ENCODE measurements at regions not wholly inside any gene's neighbourhood (a gene's known extent, or its start where the extent isn't known, plus 50 kb on each side); places are given as distances from the start of the nearest gene placed in this dataset.

- DNase-seq, result no peak
These were observed 154.9 kb upstream of the ANKRD28 start for GRCh38 chr3:15952543-15953175.

GRCh38 chr3:15953841-15954240, 156.1 kb upstream of the ANKRD28 start:
- no peak for DNase-seq

- DNase-seq, result no peak
These were observed 158.2 kb upstream of the ANKRD28 start for GRCh38 chr3:15955968-15956367.

DNA sequence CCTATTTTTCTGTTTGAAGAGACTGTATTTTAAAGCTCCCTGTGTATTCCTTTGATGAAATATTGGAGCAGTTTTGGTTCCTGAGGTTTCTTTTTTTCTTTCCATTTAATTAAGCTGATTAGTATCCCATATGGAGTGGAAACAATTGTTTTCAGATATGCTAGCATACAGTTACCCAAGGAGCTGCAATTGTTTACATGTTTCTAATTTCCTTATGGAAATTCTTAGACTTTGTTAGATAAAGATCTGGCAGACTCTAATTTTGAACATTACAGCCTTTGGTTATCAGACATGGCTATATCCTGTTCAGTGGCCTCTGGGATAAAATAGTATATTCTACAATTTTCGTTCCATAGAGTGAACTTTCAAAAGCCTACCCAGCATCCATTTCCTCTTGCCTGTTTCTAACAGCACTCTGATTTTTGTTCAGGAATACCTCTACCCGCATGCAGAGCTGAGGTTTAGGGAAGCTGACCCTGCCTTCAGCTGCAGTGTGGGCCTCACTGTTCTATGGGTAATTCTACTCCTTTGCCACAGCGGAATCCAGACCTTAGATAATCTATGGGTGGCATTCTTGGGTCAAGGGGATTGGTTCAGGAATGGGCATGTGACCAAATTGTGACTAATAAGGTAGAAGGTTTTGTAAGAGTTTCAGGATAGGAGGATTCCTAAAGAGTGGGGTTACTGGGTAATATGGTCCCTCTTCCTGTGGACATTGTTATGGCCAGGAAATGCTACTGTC, 161.1 kb upstream of the ANKRD28 start:
- DNase-seq, result no peak

DNA sequence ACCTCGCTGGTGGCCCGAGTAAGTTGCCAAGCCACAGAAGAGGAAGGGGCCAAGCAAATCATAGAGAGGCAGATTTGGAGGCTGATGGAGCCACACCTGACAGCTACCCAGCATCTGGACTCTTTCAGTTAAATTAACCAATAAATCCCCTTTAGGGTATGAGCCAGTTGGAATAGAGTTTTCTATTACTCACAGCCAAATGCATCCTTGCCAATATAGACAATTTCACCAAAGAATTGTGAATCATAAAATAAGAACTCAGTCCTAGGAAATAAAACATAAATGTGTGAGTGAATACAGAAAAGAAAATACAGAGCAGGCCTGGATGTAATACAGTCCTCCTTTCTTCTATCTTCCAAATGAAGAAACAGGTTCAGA, 161.6 kb upstream of the ANKRD28 start:
- DNase-seq, result no peak

- DNase-seq, result no peak
These were observed 167.0 kb upstream of the ANKRD28 start for GRCh38 chr3:15964605-15965442.

DNA sequence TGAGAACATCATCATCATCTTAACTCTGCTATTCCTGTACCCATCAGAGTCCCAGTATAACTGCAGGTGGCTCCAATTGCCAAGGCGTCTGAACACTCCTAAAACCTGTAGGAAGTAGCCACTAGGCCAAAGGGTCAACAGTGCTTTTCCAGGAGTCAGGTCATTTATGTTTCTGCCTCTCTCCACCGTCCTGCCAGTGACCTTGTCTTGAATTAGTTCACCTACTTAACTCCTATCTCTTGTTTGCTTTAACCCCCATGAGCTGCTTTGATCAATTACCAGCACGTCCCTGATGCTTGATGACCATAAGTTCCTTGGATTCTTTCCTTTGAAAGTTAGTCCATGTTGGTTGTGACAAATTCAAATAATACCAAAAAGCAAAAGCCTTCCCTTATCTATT, 169.8 kb upstream of the ANKRD28 start:
- DNase-seq, result no peak

DNA sequence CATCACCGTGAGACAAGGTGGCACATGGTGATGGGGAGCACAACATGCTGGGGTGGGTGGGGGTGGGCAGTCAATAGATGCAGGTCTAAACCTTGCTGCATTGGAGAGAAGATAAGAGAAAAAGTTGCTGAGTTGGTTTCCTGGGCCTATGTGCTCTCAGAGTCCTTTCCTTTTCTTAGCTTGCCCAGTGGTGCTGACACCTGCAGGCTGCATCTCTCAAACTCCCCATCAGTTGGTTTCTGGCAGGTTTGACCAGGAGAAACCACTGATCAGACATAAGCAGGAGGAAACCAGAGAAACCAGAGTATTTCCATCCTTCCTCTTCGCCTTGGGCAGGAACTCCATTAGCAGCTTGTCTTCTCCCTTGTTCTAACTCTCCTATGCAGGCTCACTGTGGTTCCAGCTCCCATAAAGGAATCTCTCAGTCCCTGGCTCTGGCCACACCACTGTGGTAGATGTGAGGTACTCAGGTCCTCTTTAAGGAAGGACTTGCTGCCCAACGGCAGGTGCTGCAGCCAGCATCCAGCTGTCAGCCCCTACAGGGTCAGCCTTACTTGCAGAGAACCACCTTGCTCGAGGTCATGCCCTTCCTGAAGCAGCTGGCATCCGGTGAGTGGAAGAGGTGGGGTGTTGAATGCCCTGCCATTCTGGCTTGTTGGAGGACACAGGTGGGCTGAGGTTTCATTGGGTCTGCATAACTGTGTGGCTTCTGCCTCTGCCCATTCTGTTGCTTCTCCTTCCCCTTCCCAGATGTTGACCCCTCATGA, 172.3 kb upstream of the ANKRD28 start:
- DNase-seq, result no peak

DNA sequence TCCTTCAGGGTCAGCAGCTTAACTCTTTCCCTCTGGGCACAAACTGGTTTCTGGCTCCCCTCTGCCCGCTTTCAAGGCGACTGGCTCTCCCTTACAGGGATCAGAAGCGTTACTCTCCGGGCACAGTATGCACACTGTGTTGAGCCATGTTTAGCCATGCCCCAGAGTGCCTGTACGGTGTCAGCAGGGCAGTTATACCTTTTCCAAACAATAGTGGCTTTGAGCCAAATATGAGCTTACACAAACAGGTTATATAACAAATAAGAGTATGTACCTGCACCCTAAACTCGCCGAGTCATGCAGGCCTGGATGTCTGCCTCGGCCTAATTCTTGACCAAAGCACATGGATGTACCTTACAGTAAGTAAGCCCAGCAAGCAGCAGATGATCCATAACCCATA, 175.6 kb upstream of the ANKRD28 start:
- DNase-seq, result no peak

GRCh38 chr3:15973940-15974339, 176.2 kb upstream of the ANKRD28 start:
- no peak for DNase-seq

DNA sequence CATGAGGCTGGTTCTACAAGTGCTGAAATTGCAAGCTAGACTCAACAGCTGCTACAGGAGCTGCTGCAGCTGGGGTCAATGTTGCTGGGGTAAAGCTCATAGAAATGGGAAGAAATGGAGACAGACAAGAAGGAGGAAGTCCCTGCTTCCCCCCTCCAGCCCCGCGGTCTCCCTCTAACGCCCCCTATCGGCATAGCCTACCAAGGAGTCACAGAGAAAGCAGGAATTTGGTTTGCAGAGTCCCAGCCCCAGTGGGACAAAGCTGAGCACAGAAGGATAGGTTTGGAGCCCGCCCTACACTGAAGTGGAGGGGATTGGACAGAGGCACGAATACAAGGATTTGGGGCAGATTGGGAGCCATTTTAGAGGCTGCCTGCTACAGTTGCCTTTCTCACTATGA, 176.9 kb upstream of the ANKRD28 start:
- no peak for DNase-seq

DNA sequence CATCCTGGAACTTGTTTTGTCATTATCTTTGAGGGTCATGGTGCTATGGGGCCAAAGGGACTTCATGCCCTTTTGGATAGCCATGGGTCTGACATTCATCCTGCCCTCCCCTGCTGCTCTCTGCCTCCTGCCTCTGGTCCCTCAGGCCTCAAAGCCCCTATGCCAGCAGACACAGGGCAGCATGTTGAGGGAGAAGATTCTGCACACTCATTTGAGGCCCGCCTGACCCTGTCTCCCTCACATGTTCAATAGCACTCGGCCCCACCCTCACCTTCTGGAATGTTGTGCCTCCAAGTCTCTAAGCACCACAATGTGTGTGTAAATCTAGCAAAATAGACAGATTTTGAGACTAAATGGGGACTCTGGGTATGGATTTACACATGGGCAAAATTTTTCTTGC, 178.7 kb upstream of the ANKRD28 start:
- no peak for DNase-seq

DNA sequence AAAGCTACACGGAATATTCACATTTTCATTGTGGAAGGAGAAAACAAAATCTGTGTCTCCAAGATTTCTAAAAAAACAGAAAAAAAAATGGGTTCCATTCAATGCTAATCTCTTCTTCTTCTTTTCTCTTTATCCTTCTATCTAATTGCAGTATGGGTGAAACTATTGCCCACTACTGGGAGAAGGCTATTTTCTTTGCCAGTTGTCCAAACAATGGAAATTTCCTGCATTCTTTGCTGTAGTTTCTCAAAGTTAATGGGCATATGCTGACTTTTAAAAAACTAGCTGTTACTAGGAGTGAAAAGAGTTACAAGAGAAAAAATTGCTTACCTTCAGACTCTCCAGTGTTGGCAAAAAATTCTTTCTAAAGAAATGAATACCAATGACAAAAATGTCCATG, 179.3 kb upstream of the ANKRD28 start:
- no peak for DNase-seq

- no peak for DNase-seq
These were observed 179.9 kb upstream of the ANKRD28 start for GRCh38 chr3:15977598-15978232.

DNA sequence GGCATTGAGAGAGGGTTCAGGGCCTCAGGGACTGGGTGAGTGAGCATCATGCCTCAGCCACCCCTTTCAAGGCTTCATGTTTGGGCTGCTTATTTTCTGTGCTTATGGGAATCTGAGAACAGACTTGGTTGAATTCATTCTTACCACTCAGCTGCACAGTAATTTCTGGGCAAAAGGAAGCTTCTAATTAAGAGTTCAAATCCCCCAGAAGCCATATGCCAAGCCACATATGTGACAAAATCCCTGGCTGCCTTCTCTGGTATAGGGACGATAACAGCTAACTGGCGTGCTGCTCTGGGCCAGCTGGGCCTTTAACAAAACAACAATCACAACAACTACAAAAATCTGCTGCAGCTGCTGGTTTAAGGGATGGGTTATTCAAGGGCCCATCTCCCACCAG, 181.0 kb upstream of the ANKRD28 start:
- no peak for DNase-seq

- DNase-seq, result no peak
These were observed 181.7 kb upstream of the ANKRD28 start for GRCh38 chr3:15979495-15979894.

GRCh38 chr3:15979900-15980299, 182.1 kb upstream of the ANKRD28 start:
- no peak for DNase-seq

DNA sequence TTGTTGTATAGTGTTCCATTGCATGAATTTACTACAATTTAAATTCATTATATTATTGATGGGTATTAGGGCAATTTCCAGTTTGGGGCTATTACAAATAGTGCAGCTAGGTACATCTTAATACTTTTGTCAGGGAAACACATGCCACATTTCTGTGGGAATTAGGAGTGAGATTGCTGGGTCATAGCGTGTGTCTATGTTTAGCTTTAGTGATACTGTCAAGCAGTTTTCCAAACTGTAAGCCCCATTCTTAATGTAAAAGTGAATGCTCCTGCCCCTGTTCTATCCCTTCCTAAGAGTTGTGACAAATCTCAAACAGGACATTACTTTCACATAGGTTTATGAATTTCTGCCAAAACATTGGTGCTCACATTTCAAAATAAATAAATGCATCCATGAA, 184.5 kb upstream of the ANKRD28 start:
- no peak for DNase-seq

DNA sequence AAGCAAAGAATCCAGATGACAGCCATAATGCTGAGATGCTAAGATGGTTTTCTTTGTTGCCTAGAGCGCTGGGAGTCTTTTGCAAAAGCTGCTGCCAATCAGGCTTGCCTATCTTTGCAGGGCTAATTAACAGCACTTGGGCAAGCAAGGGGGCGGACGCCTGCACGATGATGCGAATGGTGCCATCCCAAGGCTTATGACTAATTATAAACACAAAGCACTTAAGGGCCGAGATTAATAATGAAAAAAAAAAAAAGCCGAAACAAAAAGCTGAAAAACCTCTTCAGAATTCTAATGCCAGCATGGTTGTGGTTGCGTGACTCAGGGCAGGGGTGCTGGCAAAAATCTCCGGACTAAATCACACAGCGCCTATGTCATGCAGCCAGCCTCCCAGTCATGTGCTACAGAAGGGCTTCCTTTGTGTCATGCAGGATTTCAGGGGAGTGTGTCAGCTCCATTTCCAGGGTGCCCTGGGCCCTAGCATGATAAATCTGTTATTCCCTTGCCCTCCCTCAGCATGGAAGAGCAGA, 185.0 kb upstream of the ANKRD28 start:
- no peak for DNase-seq

GRCh38 chr3:15983232-15983631, 185.5 kb upstream of the ANKRD28 start:
- no peak for DNase-seq

- DNase-seq, result no peak
These were observed 185.9 kb upstream of the ANKRD28 start for GRCh38 chr3:15983693-15984092.

- no peak for DNase-seq
These were observed 185.1 kb upstream of the GALNT15 start for GRCh38 chr3:15989419-15989818.
